ENCODE measurements at regions not wholly inside any gene's neighbourhood (a gene's known extent, or its start where the extent isn't known, plus 50 kb on each side); places are given as distances from the start of the nearest gene placed in this dataset.

GRCh38 chr3:162897291-162897690, 1400.7 kb downstream of the OTOL1 start:
- Histone ChIP-seq H3K27me3 (ENCODE audit: low read depth) (no peaks in the 10 kb centered on the region), H3K27ac (no peak overlapping the region), H3K9me3 (no peaks in the 10 kb centered on the region), H3K36me3 (no peaks in the 10 kb centered on the region), H3K4me3 (no peak overlapping the region), H3K4me1 (no peaks in the 10 kb centered on the region)
- intact Hi-C loops (cut with DNase I): no loop called here
- TF ChIP-seq, protein P1, sequence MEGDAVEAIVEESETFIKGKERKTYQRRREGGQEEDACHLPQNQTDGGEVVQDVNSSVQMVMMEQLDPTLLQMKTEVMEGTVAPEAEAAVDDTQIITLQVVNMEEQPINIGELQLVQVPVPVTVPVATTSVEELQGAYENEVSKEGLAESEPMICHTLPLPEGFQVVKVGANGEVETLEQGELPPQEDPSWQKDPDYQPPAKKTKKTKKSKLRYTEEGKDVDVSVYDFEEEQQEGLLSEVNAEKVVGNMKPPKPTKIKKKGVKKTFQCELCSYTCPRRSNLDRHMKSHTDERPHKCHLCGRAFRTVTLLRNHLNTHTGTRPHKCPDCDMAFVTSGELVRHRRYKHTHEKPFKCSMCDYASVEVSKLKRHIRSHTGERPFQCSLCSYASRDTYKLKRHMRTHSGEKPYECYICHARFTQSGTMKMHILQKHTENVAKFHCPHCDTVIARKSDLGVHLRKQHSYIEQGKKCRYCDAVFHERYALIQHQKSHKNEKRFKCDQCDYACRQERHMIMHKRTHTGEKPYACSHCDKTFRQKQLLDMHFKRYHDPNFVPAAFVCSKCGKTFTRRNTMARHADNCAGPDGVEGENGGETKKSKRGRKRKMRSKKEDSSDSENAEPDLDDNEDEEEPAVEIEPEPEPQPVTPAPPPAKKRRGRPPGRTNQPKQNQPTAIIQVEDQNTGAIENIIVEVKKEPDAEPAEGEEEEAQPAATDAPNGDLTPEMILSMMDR (IDR thresholded peaks at IDR 0.05): no peak
- ATAC-seq: no peak
- DNase-seq: no peak

- Histone ChIP-seq H3K9me3 (no peaks in the 10 kb centered on the region), H3K4me1 (no peaks in the 10 kb centered on the region), H3K27me3 (ENCODE audit: low read depth) (no peaks in the 10 kb centered on the region), H3K27ac (no peak overlapping the region), H3K36me3 (no peaks in the 10 kb centered on the region), H3K4me3 (no peak overlapping the region)
- intact Hi-C loops (cut with DNase I): no loop called here
- DNase-seq: no peak
- ATAC-seq: no peak
- TF ChIP-seq, protein P1 (IDR thresholded peaks at IDR 0.05): no peak
Observed at GRCh38 chr3:162932503-162932902, 1435.9 kb downstream of the OTOL1 start.

- TF ChIP-seq, protein P1 (IDR thresholded peaks at IDR 0.05): no peak
- DNase-seq (no peak), ATAC-seq (no peak)
- H3K27me3 ChIP-seq (ENCODE audit: low read depth): no peaks in the 10 kb centered on the region
- no peak overlapping the region for H3K27ac ChIP-seq
- H3K9me3 ChIP-seq: no peaks in the 10 kb centered on the region
- no peaks in the 10 kb centered on the region for H3K36me3 ChIP-seq
- no peak overlapping the region for H3K4me3 ChIP-seq
- H3K4me1 ChIP-seq: no peaks in the 10 kb centered on the region
- intact Hi-C loops (cut with DNase I): no loop called here
Observed at GRCh38 chr3:162933656-162934055, 1437.0 kb downstream of the OTOL1 start.

DNA sequence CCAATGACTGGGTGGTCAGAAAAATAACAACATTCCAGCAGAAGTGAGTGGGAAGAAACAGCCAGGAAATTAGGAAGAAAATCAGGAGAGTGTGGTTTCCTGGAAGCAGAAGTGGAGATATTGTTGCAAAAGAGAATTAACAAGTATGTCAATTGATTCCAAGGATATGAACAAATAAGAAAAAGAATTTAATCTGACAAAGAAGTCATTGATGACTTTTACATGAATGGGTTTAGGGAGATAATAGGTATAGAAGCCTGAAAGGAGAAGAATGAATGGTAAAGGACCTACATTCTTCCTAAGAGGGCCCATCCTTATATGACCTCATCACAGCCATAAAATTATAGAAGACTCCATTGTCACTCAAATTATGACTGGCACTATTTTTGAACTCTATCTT, 1440.1 kb downstream of the OTOL1 start:
- ATAC-seq (no peak), DNase-seq (no peak)
- Histone ChIP-seq H3K9me3 (no peaks in the 10 kb centered on the region), H3K4me3 (no peak overlapping the region), H3K27ac (no peak overlapping the region), H3K27me3 (ENCODE audit: low read depth) (no peaks in the 10 kb centered on the region), H3K36me3 (no peaks in the 10 kb centered on the region), H3K4me1 (no peaks in the 10 kb centered on the region)
- TF ChIP-seq, protein P1 (IDR thresholded peaks at IDR 0.05): no peak
- intact Hi-C loops (cut with DNase I): no loop called here

DNA sequence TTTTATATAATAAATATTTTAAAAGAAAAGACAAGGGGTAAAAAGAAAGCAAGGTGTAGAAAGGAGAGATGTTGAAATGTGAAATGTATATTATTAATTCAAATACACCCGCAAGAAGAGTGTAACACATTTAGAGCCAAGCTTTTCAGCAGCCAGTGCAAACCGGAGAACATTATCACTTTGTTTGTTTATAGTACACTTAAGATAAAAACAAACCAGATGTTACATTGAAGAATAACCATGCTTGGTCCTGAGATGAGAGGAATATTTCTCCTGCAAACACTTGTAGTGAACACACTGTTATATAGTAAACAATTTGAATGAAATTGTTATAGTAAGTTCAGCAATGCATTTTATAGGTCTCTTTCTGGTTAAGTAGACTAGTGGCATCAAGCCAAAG, 1441.5 kb downstream of the OTOL1 start:
- no peaks in the 10 kb centered on the region for H3K4me1 ChIP-seq
- no peak for DNase-seq
- H3K27me3 ChIP-seq (ENCODE audit: low read depth): no peaks in the 10 kb centered on the region
- ATAC-seq: no peak
- TF ChIP-seq, protein P1 (IDR thresholded peaks at IDR 0.05): no peak
- H3K27ac ChIP-seq: no peak overlapping the region
- H3K4me3 ChIP-seq: no peak overlapping the region
- no peaks in the 10 kb centered on the region for H3K36me3 ChIP-seq
- intact Hi-C loops (cut with DNase I): no loop called here
- no peaks in the 10 kb centered on the region for H3K9me3 ChIP-seq

- TF ChIP-seq, protein P1 (IDR thresholded peaks at IDR 0.05): no peak
- Histone ChIP-seq H3K27ac (no peak overlapping the region), H3K4me1 (no peaks in the 10 kb centered on the region), H3K27me3 (ENCODE audit: low read depth) (no peaks in the 10 kb centered on the region), H3K36me3 (no peaks in the 10 kb centered on the region), H3K4me3 (no peak overlapping the region), H3K9me3 (no peaks in the 10 kb centered on the region)
- no peak for DNase-seq
- intact Hi-C loops (cut with DNase I): no loop called here
- no peak for ATAC-seq
Observed at GRCh38 chr3:162945626-162946025, 1449.0 kb downstream of the OTOL1 start.
